ENCODE measurements at regions not wholly inside any gene's neighbourhood (a gene's known extent, or its start where the extent isn't known, plus 50 kb on each side); places are given as distances from the start of the nearest gene placed in this dataset.
"Not testable (repeated sequence)": the region's sequence is repeated elsewhere in the genome, so short reads cannot be mapped to it uniquely, and the experiment has no call there.

- no peak for DNase-seq (ENCODE audit: low read depth)
These were observed 1094.0 kb downstream of the FSCB start for GRCh38 chr14:43413084-43413483.

GRCh38 chr14:43411841-43412240 lies 1095.2 kb downstream of the FSCB start:
- no peak for DNase-seq (ENCODE audit: low read depth)

- no peak for DNase-seq (ENCODE audit: low read depth)
These were observed 1096.5 kb downstream of the FSCB start for GRCh38 chr14:43410631-43411030.

GRCh38 chr14:43408472-43408871 lies 1098.6 kb downstream of the FSCB start:
- DNase-seq (ENCODE audit: low read depth) = no peak

GRCh38 chr14:43407706-43408105 lies 1099.4 kb downstream of the FSCB start:
- DNase-seq (ENCODE audit: low read depth) = no peak

- DNase-seq (ENCODE audit: low read depth) = no peak
These were observed 1100.2 kb downstream of the FSCB start for GRCh38 chr14:43406931-43407330.

GRCh38 chr14:43399289-43399688 lies 1107.8 kb downstream of the FSCB start:
- DNase-seq (ENCODE audit: low read depth) = no peak

GRCh38 chr14:43370565-43370896 lies 1136.6 kb downstream of the FSCB start:
- DNase-seq (ENCODE audit: low read depth) = not testable (repeated sequence)

GRCh38 chr14:43369710-43370564 lies 1137.1 kb downstream of the FSCB start:
- DNase-seq (ENCODE audit: low read depth) = no peak

- DNase-seq (ENCODE audit: low read depth) = no peak
These were observed 1144.5 kb downstream of the FSCB start for GRCh38 chr14:43362586-43362985.

- no peak for DNase-seq (ENCODE audit: low read depth)
These were observed 1145.3 kb downstream of the FSCB start for GRCh38 chr14:43361751-43362150.

GRCh38 chr14:43360239-43360638 lies 1146.8 kb downstream of the FSCB start:
- DNase-seq (ENCODE audit: low read depth) = no peak

GRCh38 chr14:43359317-43359716 lies 1147.8 kb downstream of the FSCB start:
- DNase-seq (ENCODE audit: low read depth) = no peak

GRCh38 chr14:43356979-43357545 lies 1150.0 kb downstream of the FSCB start:
- DNase-seq (ENCODE audit: low read depth) = no peak

GRCh38 chr14:43356382-43356781 lies 1150.7 kb downstream of the FSCB start:
- DNase-seq (ENCODE audit: low read depth) = no peak

GRCh38 chr14:43341921-43342320 lies 1165.2 kb downstream of the FSCB start:
- DNase-seq (ENCODE audit: low read depth) = no peak

- DNase-seq (ENCODE audit: low read depth) = no peak
These were observed 1168.4 kb downstream of the FSCB start for GRCh38 chr14:43338713-43339112.

GRCh38 chr14:43336351-43336750 lies 1170.7 kb downstream of the FSCB start:
- no peak for DNase-seq (ENCODE audit: low read depth)

- DNase-seq (ENCODE audit: low read depth) = not testable (repeated sequence)
These were observed 1180.3 kb downstream of the FSCB start for GRCh38 chr14:43326501-43327407.

GRCh38 chr14:43316427-43316826 lies 1190.7 kb downstream of the FSCB start:
- DNase-seq (ENCODE audit: low read depth) = no peak

- no peak for DNase-seq (ENCODE audit: low read depth)
These were observed 1193.4 kb downstream of the FSCB start for GRCh38 chr14:43313719-43314118.

GRCh38 chr14:43308421-43309110 lies 1198.5 kb downstream of the FSCB start:
- DNase-seq (ENCODE audit: low read depth) = no peak

Data from iris pigment epithelial cell (primary cell).